ENCODE measurements at regions not wholly inside any gene's neighbourhood (a gene's known extent, or its start where the extent isn't known, plus 50 kb on each side); places are given as distances from the start of the nearest gene placed in this dataset.
"Not testable (repeated sequence)": the region's sequence is repeated elsewhere in the genome, so short reads cannot be mapped to it uniquely, and the experiment has no call there.

DNA sequence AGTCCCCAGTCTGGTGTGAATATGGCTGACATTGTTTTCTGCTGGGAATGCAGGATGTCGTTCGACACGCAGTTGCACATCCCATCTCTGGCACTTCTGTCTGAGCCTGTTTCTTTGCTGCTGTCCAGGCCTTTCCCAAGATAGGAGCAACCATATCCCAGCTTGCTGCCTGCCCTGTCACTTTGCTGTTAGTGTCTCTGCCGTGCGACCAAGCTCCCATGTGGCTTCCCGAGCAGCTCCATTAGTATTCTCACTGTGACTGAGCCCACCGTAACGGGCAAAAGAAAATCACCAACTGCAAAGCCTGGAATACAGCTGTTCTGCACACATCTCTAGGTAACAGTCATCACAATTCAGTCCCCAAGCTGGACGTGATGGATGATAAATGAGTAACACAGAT, 66.0 kb upstream of the CPSF6 start:
- TF ChIP-seq, protein P1, sequence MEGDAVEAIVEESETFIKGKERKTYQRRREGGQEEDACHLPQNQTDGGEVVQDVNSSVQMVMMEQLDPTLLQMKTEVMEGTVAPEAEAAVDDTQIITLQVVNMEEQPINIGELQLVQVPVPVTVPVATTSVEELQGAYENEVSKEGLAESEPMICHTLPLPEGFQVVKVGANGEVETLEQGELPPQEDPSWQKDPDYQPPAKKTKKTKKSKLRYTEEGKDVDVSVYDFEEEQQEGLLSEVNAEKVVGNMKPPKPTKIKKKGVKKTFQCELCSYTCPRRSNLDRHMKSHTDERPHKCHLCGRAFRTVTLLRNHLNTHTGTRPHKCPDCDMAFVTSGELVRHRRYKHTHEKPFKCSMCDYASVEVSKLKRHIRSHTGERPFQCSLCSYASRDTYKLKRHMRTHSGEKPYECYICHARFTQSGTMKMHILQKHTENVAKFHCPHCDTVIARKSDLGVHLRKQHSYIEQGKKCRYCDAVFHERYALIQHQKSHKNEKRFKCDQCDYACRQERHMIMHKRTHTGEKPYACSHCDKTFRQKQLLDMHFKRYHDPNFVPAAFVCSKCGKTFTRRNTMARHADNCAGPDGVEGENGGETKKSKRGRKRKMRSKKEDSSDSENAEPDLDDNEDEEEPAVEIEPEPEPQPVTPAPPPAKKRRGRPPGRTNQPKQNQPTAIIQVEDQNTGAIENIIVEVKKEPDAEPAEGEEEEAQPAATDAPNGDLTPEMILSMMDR (IDR thresholded peaks at IDR 0.05; ENCODE audit: unreplicated experiment) = no peak
- Mint-ChIP-seq H3K27me3 (peaks cover 6% of the 10 kb centered on the region), H3K4me3 (ENCODE audit: low read depth) (no peak overlapping the region), H3K4me1 (ENCODE audit: low read depth) (peaks cover 2% of the 10 kb centered on the region), H3K27ac (peak overlapping the region; percentile 26), H3K36me3 (ENCODE audit: insufficient read depth) (no peaks in the 10 kb centered on the region), H3K9me3 (ENCODE audit: low read depth) (peaks cover 9% of the 10 kb centered on the region)
- DNase-seq (ENCODE audit: low spot score, unreplicated experiment) = no peak

- no peak overlapping the region for H3K4me3 Mint-ChIP-seq (ENCODE audit: low read depth)
- TF ChIP-seq, protein P1 (IDR thresholded peaks at IDR 0.05; ENCODE audit: unreplicated experiment) = no peak
- no peak for DNase-seq (ENCODE audit: low spot score, unreplicated experiment)
- H3K4me1 Mint-ChIP-seq (ENCODE audit: low read depth) = peaks cover 14% of the 10 kb centered on the region
- no peaks in the 10 kb centered on the region for H3K27me3 Mint-ChIP-seq
- H3K27ac Mint-ChIP-seq = no peak overlapping the region
- peaks cover 29% of the 10 kb centered on the region for H3K9me3 Mint-ChIP-seq (ENCODE audit: low read depth)
- peaks cover 2% of the 10 kb centered on the region for H3K36me3 Mint-ChIP-seq (ENCODE audit: insufficient read depth)
These were observed 59.6 kb upstream of the CPSF6 start for GRCh38 chr12:69179786-69180185.

DNA sequence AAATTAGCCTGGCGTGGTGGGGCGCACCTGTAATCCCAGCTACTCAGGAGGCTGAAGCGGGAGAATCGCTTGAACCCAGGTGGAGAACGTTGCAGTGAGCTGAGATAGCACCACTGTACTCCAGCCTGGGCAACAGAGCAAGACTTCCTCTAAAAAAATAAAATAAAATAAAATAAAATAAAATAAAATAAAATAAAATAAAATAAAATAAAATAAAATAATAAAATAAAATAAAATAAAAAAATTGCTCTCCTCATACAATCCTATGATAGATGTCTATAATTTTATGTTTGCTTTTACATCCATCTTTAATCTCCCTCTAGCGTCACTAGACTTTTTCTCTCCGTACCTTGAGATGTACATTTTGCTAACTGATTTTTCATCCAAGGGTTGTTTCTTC, 51.8 kb upstream of the CPSF6 start:
- not testable (repeated sequence) for H3K36me3 Mint-ChIP-seq (ENCODE audit: insufficient read depth); H3K4me3 Mint-ChIP-seq (ENCODE audit: low read depth); H3K27me3 Mint-ChIP-seq; H3K27ac Mint-ChIP-seq; H3K4me1 Mint-ChIP-seq (ENCODE audit: low read depth); DNase-seq (ENCODE audit: low spot score, unreplicated experiment)
- H3K9me3 Mint-ChIP-seq (ENCODE audit: low read depth) = peaks cover 37% of the 10 kb centered on the region

DNA sequence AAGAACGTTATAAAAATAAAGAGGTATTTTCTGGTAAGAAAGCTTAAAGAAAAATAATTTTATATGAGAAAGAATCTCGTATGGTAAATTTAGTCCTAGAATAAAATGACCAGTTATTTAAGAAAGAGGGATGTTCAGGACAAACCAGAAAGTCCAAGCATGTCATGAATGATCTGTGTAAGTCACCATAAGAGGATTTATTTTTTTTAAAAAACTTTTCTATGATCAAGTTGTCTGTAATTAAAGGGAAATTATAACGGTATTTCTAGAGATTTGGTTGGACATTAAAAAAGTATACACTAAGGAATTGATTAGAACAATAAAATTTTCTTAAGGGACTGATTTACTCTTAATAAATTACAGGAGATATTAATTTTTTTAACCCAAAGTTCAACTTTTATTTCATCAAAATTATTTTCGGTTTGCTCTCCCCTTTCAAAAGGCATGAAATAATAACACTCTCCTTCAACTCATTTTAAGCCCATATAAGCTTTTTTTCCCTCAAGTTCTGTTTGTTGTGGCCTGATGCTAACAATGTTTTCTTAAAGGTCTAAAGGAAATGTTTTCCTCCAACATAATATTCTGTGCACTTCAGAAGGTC, 49.9 kb upstream of the CPSF6 start:
- Mint-ChIP-seq H3K9me3 (ENCODE audit: low read depth) (peaks cover 26% of the 10 kb centered on the region), H3K27ac (no peak overlapping the region), H3K27me3 (no peaks in the 10 kb centered on the region), H3K4me1 (ENCODE audit: low read depth) (no peaks in the 10 kb centered on the region), H3K4me3 (ENCODE audit: low read depth) (no peak overlapping the region), H3K36me3 (ENCODE audit: insufficient read depth) (peaks cover 3% of the 10 kb centered on the region)
- TF ChIP-seq, protein P1 (IDR thresholded peaks at IDR 0.05; ENCODE audit: unreplicated experiment) = no peak
- no peak for DNase-seq (ENCODE audit: low spot score, unreplicated experiment)
